Tibial nerve (tissue), 3 donors: ENCODE measurements at regions not wholly inside any gene's neighbourhood (a gene's known extent, or its start where the extent isn't known, plus 50 kb on each side); places are given as distances from the start of the nearest gene placed in this dataset.

Experiments
- CTCF ChIP-seq, 5 experiments: fragments of 200-600 bp in 3 of 5; fragments of 450-650 bp in 2 of 5; sonication (generic) in 3 of 5; IDR thresholded peaks; one replicate each; pipeline ENCODE4 v1.5.1; 2016 to 2019; ENCODE audit warnings: antibody characterized with exemption in 5 of 5, mild to moderate bottlenecking in 3 of 5, moderate library complexity in 2 of 5
- POLR2A ChIP-seq, 2 donors: fragments of 450-650 bp; IDR thresholded peaks; one replicate each; pipeline ENCODE4 v1.6.1; 2017; ENCODE audit warnings: antibody characterized with exemption in 2 of 2, mild to moderate bottlenecking in 2 of 2, moderate library complexity in 2 of 2

GRCh38 chr6:90432041-90432775 is 135.6 kb upstream of the BACH2 start:
- TF ChIP-seq POLR2A (IDR thresholded peaks at IDR 0.05): no peak
- no peak for TF ChIP-seq CTCF (IDR thresholded peaks at IDR 0.05)
